T-helper 2 cell treated with Interferon-gamma antibody and Interleukin-4, amounts not matched to agents 100 ng/mL and 5 ng/mL, for 36 hours (primary cell): ENCODE measurements at regions not wholly inside any gene's neighbourhood (a gene's known extent, or its start where the extent isn't known, plus 50 kb on each side); places are given as distances from the start of the nearest gene placed in this dataset.
"Not testable (repeated sequence)": the region's sequence is repeated elsewhere in the genome, so short reads cannot be mapped to it uniquely, and the experiment has no call there.

ENCODE experiments used
- intact Hi-C: fragments of 100-400 bp; cut with micrococcal nuclease; formaldehyde crosslinking; loops from one replicate; pipeline ENCODE4 v1.15.1; 2023

- intact Hi-C loops: no loop called here
Measured at GRCh38 chr5:17123010-17123409, 94.4 kb upstream of the BASP1 start.

- intact Hi-C loops: not testable (repeated sequence)
Measured at GRCh38 chr5:17123773-17124172, 93.7 kb upstream of the BASP1 start.

DNA sequence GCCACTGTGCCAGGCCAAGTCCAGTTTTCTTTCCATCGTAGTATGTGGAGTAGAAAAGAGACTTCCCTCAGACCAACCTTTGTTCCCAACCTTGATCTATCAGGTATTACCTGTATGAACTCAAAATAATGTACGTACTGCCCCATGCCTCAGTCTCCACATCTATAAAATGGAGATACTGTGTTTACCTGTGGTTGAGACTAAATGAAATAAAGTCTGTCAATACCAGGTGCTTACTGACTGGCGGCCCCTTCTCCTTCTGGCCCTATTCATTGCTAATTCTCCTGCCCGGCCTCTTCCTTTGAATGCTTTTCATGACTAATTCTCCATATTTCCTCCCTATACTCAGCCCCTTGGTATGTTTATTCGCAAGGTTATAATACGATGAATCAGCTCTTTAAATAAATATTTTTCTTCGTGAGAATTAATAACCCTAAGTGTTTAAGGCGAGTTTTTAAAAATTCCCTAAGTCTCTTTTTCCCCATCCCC is 89.6 kb upstream of the BASP1 start:
- intact Hi-C loops: no loop called here

DNA sequence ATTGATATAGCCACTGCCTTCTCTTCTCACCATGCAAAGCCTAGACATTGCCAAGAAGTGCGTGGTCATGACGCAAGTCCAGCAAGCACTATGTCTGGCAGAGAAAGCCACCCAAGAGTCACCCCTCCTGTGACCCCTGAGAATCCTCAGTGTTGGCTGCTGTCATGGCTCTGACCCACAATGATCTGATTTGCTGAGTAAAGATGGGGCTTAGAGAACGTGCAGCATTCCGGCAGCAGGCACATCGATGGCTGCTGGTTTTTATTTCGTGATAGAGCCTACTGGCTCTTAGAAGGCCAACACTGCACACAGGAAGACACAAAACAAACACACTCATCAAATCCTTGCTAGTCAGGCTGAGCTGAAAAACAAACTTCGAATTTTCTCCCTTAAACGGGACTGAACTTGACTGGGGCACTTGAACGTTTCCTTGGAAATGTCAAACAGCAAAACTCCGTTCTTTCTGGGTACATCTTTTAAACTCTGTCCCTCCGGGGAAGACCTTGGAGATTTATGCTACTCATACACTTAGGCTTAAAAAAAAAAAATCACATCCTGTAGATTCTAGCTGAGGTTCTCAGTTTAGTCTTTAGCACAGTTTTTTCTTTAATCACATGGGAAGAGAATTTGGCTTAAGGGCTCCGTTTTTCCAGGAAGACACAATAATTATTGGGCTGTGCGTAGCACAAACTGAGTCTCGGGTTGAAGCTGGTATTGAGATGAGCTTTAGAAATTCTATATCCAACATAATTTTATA is 88.2 kb upstream of the BASP1 start:
- intact Hi-C loops: no loop called here

DNA sequence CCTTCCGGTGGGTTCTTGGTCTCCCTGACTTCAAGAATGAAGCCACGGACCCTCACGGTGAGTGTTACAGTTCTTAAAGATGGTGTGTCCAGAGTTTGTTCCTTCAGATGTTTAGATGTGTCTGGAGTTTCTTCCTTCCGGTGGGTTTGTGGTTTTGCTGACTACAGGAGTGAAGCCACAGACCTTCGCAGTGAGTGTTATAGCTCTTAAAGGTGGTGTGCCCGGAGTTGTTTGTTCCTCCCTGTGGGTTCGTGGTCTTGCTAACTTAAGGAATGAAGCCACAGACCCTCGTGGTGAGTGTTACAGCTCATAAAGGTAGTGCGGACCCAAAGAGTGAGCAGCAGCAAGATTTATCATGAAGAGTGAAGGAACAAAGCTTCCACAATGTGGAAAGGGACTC is 87.1 kb upstream of the BASP1 start:
- intact Hi-C loops: loop anchor here (5.0 kb wide), 1 partner anchor 198 kb away; no protein-coding TSS in a partner anchor

DNA sequence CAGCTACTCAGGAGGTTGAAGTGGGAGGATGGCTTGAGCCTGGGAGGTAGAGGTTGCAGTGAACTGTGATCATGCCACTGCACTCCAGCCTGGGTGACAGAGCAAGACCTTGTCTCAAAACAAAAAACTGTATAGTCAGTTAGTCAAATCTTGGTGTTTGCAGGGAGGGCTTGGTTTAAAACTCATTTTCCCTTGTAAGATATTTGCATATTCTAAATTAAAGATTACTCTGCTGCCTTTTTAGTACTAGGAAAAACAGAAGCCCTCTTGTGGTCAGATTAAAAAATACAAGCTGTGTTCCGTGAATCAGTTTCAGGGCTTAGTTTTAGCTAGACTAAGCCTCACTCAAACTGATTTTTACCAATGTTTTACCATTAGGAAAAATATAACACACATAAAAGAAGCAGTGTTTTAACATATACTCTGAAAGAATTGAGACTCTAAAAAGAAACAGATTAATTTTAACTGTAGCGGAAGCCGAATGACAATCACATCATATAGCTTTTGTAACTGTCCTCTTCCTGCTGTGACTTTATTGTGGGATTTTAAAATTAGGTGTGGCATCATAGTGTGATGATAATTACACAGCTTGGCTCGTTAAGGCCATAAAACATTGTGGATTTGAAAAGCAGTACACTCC is 84.9 kb upstream of the BASP1 start:
- intact Hi-C loops: loop anchor here (5.0 kb wide), 1 partner anchor 200 kb away; no protein-coding TSS in a partner anchor

DNA sequence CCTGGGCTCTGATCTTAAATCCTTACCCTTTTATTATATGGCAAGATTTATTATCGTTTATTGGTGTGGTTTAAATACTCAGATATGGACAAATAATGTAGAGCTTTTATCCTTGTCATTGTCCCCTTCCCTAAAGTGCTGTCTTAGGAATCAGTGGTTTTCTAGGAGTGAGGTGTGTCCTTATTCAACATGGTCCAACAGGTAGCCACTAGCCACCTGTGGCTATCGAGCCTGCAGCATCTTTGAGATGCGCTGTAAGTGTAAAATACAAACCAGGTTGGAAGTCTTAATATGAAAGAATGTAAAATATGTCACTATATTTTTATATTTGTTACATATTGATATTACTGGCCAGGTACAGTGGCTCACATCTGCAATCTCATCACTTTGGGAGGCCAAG is 82.4 kb upstream of the BASP1 start:
- intact Hi-C loops: no loop called here

DNA sequence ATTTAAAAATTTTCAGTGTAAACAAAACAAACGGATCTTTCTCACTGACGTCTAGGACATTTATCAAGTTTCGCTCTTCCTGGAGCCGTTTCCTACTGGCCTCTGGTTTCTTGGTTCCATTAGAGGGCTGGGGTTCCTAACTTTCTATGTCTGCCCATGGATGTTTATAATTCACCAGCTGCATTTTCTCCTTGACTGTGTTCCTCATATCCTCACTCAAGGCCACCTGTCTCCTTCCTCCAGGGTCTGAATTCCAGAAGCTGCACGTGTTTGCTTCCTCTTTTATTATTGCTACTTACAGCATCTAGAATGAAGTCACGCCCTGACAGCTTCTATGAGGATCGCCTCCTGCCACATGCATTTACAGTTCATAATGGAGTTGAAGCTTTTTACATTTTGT is 74.1 kb upstream of the BASP1 start:
- intact Hi-C loops: no loop called here

DNA sequence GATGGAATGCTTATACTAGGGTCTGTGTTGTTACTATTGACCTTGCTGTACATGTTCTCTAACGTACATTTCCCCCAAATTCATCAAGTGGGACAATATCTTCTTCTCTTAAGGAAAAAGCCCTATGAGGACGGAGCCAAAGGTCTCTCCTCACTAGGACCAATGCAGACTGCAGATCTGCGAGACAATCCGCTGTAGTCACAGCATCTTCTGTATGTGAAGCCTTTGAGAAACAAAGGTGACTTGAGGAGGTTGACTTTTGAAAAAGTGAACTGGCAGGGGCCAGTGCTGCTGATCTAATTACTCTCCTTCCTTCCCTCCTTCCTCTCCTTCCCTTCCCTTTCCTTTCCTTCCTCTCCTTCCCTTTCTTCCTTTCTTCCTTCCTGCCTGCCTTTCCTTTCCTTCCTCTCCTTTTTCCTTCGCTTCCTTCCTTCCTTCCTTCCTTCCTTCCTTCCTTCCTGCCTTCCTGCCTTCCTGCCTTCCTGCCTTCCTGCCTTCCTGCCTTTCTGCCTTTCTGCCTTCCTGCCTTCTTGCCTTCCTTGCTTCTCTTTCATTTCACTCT is 71.1 kb upstream of the BASP1 start:
- intact Hi-C loops: no loop called here

GRCh38 chr5:17147170-17147569 is 70.3 kb upstream of the BASP1 start:
- intact Hi-C loops: no loop called here

DNA sequence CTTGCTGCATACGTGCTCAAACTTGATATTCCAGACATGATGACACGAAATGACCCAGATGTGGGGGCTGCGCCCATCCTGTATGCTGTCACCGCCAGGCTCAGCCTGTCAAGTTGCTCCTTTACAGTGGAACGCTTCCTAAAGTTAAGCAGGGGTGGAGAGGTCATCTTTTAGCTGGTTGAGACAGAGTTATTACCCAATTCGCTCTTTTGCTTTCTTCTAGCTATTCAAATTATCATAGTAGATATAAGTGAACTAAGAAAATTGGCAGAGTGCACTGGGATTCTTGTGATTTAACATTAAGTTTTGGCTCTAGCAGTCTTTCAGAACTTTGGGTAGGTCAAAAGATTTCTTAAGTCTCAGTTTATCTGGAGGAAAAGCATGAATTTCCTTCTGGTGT is 69.8 kb upstream of the BASP1 start:
- intact Hi-C loops: no loop called here

DNA sequence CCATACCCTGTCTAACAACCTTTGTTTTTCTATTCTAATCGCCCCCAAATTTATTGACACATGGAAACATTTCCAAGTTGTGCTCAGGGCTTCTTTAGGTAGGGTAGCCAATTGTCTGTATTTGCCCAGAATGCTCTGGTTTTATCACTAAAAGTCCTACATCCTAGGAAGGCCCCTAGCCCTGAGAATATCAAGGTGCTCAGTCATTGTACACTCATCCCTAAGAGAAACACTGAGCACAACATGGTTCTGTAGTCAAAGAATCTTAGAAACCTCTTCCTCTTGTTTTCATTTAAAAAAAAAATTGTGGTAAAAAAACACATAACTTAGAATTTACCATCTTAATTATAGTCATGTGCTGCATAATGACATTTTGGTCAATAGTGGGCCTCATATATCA is 69.0 kb upstream of the BASP1 start:
- intact Hi-C loops: no loop called here

DNA sequence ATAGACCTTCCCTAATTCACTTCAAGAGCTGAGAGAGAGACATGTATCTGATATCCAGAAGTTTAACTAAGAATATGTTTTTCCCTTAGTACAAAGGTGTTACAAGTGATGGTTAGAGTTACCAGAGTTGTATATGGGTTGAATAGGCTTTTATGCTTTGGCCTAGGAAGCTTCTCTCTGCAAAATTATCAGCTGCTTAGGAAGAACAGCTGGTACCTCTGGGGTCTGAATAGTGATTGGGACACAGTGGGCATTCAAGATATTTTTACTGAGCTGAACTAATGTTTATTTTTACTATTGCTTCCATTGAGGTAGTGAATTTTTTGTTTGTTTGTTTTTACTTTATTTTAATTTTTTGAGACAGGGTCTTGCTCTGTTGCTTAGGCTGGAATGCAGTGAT is 67.6 kb upstream of the BASP1 start:
- intact Hi-C loops: no loop called here

DNA sequence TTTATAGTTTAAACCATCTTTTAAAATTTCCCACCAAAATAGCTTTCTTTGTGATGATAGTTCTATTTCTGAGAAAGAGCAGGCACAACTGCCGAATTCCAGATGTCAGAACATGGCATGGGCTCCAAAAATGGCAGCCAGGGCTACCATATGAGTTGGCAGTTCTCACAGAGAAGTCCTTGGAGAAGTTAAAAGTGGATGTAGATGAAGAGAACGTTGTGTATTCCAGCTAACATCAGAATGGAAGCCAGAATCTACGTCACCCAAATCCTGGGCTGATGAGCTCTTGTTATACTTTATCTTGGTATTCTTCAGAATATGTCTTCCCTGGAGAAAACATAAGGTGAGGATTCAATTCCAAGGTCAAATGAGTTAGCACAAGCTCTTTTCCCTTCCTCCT is 66.9 kb upstream of the BASP1 start:
- intact Hi-C loops: no loop called here

DNA sequence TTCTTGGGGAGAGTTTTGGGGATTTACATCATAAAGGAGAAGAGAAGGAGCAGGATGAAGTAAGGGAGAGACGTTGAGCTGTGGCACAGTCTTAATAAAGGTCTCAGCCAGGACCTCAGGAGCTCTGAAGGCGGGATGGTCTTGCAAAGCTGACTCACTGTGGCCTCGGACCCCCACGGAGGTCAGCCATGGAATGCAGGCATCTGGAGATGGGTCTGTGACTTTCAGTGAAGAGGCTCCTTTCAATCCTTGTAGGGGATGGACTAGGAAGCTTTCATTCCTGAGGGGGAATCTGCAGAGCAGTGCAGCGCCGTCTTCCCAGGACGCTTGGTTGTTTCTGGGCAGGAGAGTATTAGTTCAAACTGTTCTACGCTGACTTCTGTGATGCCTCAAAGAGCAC is 65.7 kb upstream of the BASP1 start:
- intact Hi-C loops: no loop called here

- intact Hi-C loops: no loop called here
Measured at GRCh38 chr5:17154211-17154996, 63.0 kb upstream of the BASP1 start.

GRCh38 chr5:17156463-17156862 is 61.0 kb upstream of the BASP1 start:
- intact Hi-C loops: no loop called here

DNA sequence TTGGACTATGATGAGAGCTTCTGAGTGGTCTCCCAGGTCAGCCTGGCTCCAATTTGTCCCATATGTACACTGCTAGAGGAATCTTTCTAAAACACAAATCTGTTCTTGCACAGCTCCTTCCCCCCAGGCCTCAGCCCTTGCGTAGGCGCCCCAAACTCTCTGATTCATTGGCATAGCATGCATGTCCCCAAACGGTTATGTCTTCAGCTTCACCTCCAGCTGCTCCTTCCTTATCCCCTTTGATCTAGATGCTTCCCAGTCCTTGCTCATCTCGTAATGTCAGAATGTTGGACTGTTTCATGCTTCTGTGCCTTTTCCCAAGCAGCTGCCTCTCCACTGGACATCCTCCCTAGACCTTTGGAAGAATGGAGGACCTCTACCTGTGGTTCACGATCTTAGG is 60.1 kb upstream of the BASP1 start:
- intact Hi-C loops: no loop called here

DNA sequence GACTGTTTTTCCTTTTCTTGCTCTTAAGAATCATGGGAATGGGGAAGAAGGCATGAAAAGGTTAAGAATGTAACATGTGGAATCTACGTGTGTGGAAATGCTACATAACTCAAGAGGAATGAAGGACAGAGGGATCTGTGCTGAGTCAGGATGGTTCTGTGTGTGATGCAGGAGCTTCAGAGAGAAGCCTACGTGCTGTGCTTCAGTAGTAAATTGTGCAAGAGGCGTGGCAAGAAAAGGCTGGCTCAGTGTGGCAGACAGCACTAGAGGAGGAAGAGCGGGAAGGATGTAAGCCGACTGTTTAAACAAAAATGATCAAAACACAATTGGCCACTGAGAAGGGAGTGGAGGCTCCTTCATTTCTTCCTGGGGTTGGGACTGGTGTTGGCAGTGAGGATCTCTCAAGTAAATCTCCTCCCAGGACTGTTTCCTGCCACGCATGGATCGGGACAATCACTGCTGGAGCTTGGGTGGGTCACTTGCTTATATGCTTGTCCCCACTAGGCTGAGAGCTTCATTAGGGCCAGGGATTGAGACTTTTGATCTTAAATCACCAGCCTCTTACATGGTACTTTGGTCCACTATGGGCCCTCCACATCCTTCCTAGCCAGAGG is 59.4 kb upstream of the BASP1 start:
- intact Hi-C loops: no loop called here

DNA sequence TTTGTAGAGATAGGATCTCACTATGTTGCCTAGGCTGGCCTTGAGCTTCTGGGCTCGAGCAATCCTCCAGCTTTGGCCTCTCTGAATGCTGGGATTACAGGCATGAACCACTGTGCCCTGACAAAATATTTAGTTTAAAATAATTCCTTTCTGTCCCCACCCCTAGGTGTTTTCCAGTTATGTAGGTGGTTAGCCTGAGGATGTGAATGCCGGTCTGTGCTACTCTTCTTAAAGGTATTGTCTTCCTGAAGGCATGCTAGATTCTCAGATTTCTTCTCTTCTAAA is 56.7 kb upstream of the BASP1 start:
- intact Hi-C loops: no loop called here

GRCh38 chr5:17161662-17162061 is 55.8 kb upstream of the BASP1 start:
- intact Hi-C loops: no loop called here

- intact Hi-C loops: no loop called here
Measured at GRCh38 chr5:17163221-17163620, 54.2 kb upstream of the BASP1 start.
